GM19025 (cell line): ENCODE measurements at regions not wholly inside any gene's neighbourhood (a gene's known extent, or its start where the extent isn't known, plus 50 kb on each side); places are given as distances from the start of the nearest gene placed in this dataset.
"Not testable (repeated sequence)": the region's sequence is repeated elsewhere in the genome, so short reads cannot be mapped to it uniquely, and the experiment has no call there.

Source experiments
- ATAC-seq: cut with Tn5 transposase; IDR thresholded peaks from one replicate; pipeline ENCODE4 v1.9.1; 2021; ENCODE audit warnings: mild to moderate bottlenecking, low read depth, moderate library complexity; ENCODE audit not compliant: unreplicated experiment

GRCh38 chr20:48390981-48391380, 436.8 kb downstream of the PREX1 start:
- ATAC-seq, result no peak

- no peak for ATAC-seq
These were observed 440.1 kb downstream of the PREX1 start for GRCh38 chr20:48387675-48388074.

DNA sequence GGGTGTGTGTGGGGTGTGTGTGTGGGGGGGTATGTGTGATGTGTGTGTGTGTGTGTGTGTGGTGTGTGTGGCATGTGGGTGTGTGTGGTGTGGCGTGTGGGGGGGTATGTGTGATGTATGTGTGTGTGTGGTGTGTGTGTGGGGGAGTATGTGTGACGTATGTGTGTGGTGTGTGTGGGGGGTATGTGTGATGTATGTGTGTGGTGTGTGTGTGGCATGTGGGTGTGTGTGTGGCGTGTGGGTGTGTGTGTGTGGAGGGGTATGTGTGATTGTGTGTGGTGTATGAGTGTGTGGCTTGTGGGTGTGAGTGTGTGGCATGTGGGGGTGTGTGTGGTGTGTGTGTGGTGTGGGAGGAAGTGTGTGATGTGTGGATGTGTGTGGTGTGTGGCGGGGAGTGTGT, 442.3 kb downstream of the PREX1 start:
- no peak for ATAC-seq

DNA sequence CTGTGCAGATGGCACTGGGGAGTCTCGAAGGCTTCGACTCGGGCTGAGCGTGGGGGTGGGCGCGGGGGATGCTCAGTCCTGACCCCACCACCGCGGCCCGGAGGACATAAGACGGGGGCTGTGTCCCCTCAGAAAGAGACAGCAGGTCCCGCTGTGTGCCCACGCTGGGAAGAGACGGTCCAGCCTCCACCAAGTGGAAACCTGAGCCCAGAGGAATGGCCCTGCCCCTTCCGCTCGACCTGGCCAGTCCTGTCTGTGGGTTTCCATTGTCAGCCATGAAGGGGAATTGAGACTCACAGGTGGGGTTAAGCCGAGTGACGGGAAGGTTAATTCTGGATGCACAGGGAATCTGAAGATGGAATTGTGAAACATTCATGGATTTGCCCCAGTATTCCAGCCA, 442.7 kb downstream of the PREX1 start:
- no peak for ATAC-seq

DNA sequence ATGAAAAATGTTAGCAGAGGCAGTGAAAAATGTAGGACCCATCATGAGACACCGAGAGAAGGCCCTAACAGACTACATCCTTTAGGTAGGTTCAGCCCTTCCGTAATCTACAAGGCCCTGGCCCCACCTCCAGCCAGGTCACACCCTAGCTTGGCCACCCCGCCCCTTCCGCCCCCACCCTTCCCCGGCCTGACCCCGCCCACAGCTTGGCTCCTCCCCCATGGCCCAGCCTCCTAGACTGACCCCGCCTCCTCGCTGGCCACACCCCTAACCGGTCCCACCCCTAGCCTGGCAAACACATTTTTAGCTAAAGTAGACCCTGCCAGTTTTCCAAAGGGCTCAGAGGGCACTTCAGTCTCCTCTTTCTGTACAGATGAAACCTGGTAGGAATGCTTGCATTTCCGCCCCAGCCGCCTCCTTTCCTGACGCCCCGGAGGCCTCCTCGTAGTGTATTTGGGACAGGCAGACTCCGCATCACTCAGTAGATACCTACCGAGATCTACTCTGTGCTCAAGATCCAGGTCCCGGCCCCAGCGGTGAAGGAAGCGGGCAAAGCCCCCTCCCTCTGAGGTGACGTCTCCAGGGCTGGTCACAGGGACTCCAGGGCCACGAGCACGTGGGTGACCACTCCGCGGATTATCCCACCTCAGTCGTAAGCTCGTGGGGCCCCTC, 443.5 kb downstream of the PREX1 start:
- ATAC-seq, result no peak

DNA sequence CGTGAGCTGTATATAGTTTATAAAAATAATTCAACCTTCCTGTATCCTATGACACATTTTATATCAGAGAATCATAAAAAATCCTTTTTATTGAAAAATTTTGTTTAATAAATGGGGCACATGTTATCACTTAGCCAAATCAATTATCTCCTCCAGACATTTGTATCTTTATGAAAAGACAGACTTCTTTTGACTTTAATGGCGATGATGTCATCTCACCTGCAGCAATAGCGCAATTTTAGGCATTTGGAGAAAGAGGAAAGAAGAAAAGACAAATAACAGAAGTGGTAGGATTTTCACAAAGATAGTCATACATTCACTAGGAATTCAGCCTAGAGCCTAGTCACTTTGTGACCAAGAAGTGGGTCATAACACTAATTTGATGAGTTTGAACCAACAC, 444.5 kb downstream of the PREX1 start:
- ATAC-seq, result no peak

- ATAC-seq, result no peak
These were observed 445.5 kb downstream of the PREX1 start for GRCh38 chr20:48382304-48382703.

DNA sequence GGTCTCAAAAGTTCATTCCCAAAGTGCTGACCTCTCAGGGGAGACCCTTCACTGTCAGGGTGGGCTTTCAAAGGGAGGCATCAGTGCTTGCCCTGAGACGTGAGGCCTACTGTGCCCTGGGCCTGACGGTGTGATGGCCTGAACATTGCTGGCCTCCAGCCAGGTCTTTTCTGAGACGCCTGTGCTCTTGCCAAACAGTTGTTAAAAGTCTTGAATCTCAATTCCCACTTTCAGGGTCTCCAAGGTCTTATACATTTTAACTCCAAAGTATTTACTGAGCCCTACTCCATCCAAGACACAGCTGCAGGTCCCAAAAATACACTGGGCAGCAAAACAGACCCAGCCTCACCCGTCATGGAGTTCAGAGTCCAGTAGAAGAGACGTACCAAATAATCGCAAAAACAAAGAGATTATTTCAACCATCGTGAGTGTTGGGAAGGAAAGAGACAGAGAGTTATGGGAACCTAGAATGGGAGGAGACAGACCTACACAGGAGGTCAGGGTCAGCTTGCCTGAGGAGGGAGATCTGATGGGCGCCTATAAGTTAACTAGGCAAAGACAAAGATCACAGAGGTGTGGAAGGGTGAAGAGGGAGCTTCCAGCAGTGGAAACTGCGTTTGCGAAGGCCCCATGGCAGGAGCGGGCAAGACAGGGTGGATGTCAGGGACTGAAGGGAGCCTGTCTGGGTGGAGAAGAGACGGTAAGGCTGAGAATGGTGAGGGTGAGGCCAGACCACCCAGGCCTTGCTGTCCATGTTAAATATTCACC, 446.3 kb downstream of the PREX1 start:
- ATAC-seq, result no peak

- ATAC-seq, result no peak
These were observed 447.1 kb downstream of the PREX1 start for GRCh38 chr20:48380661-48381060.

GRCh38 chr20:48378976-48379675, 448.7 kb downstream of the PREX1 start:
- no peak for ATAC-seq

DNA sequence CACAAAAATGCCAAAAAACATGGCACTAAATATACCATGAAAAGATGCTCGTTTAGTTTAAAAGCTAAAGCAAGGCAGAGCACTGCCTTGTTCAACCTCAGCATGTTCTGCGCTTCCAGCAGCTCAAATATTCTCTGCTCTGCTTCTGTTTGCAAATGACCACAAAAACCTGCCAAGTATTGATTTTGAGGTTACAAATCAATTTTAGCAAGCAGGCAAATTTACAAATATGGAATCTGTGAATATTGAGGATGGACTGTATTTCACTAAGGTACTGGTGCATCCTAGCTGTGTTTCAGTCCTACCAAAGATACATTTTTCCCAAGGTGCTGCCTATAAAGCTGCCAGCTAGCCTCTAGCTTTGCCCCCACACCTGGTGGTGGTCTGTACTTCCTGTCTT, 449.9 kb downstream of the PREX1 start:
- no peak for ATAC-seq

GRCh38 chr20:48375804-48376203, 452.0 kb downstream of the PREX1 start:
- ATAC-seq, result no peak

- ATAC-seq, result no peak
These were observed 452.7 kb downstream of the PREX1 start for GRCh38 chr20:48374991-48375595.

DNA sequence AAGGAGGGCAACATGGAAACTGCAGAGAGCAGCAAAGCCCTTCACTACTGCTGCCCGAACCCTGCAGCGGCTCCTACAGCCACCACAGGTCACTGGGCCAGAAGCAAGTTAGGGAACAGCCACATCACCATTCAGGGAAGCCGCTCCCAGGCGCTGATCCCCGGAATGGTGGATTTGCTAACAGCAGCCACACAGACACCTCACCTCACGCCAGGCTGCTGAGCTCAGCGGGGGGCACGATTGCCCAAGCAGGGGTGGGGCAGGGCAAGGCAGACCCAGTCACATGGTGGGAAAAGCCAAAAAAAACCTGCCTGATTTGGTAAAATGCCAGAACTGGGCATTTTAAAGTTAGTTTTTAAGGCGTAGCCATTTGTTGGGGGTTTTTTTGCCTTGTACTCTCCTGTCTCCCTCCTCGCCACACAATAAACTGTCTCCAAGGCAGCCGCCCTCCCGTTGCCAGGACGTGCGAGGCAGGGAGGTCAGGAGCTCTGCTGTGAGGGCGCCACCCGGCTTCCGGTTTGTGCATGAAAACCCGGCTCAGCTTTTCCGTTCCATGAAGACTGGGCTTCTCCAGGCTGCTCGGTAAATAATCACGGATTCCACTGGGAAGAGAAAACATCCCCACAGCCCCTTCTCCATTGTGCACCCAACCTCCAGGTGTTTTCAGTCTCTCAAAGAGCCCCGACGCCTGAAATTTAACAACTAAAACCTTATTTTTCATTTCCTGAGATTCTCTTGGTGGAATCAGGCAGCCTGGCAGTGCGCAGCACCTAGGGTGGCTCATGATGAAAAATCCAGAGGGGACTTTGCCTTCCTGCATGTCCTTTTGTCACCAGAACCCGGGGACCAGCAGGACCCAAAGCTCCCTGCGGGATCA, 453.5 kb downstream of the PREX1 start:
- not testable (repeated sequence) for ATAC-seq

GRCh38 chr20:48373555-48373934, 454.3 kb downstream of the PREX1 start:
- ATAC-seq, result no peak

DNA sequence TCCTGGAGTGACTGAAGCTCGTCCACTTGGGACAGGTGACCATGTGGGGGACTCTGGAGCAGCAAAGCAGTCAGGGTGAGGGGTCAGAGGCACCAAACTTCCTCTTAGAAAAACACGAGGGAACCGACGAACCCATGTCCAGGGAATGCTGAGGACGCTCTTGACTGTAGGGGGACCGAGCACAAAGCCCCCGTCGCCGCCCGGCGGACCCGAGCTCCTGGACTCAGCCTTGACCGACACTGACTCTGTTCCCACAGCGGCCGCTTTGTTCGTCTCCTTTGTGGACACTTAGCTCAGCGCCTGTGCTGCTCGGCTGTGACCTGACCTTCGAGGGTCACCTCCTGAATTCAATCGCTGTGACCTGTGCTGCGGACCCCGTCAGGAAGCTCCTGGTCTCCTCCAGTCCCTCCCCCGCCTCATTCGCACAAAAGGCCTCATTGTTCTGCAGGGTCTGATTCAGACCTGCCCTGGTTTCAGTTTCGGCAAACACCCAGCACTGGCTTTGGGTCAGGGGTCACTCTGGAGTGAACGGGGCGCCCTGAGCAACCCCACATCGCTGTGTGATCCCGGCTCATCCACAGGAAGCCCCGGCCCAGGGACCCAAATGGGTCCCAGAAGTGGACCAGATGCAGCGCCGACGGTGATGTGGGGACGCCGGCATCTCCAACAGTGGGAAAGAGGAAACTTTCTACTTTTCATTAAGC, 454.8 kb downstream of the PREX1 start:
- not testable (repeated sequence) for ATAC-seq

DNA sequence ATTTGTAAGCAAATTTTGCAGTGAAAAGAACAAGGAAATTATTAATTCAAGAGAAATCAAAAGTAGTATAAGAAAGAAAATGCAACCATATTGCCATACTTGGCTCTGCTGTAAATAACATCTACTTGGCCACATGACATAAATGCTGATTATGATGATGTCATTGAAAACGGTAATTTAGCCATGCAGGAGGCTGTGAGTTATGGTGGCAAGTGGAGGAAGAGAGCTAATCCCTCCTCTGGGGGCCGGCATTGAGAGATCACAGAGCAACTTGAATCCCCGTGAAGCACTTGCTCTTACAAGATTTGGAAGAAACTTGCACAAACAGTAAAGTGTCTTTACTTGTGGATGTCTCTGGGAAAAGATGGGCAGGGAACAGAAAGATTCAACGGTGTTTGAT, 456.6 kb downstream of the PREX1 start:
- no peak for ATAC-seq

- ATAC-seq, result not testable (repeated sequence)
These were observed 459.2 kb downstream of the PREX1 start for GRCh38 chr20:48368580-48369021.

- not testable (repeated sequence) for ATAC-seq
These were observed 460.0 kb downstream of the PREX1 start for GRCh38 chr20:48367541-48368358.
